ENCODE measurements at regions not wholly inside any gene's neighbourhood (a gene's known extent, or its start where the extent isn't known, plus 50 kb on each side); places are given as distances from the start of the nearest gene placed in this dataset.

DNA sequence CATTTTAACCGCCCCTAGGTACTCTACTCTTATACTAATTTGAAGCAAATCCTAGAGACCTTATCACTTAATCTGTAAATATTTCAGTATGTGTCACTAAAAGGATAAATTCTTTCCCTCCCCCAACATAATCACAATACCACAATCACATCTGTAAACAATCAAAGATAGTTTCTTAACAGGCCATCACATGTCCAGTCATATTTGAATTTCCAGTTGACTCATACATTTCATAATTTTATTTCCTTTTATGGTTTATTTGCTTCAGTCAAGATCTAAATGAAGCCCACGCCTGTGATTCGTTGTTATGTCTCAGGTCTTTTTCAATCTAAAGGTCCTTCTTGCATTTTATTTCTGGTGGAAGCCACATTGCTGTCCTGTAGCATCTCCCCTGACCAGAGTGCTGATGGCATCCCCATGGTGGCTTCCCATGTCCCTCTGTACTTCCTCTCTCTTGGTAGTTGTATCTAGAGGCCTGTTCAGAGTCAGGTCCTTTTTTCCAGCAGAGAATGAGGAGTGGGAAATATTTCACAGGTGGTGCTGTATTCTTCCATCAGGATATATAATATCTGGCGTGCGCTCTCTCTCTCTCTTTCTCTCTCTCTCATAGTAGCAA, 128.6 kb upstream of the SLC22A23 start:
- Histone ChIP-seq H3K36me3 (no peaks in the 10 kb centered on the region), H3K4me3 (no peak overlapping the region), H3K9me3 (peaks cover 0 to 10% (median 2%) of the 10 kb centered on the region in 4 donors), H3K27me3 (no peaks in the 10 kb centered on the region), H3K27ac (no peak overlapping the region), H3K4me1 (no peaks in the 10 kb centered on the region)
- DNase-seq = no peak
- WGBS, 2 donors = 69 to 73% methylated on average over 5 of the region's 5 CpGs
- ATAC-seq (ENCODE audit: low FRiP score in 2 of 2) = peak in 1 of 2 donors; percentile 51
- no peak for TF ChIP-seq POLR2AphosphoS5 (IDR thresholded peaks at IDR 0.05)
- no peak for TF ChIP-seq POLR2A (IDR thresholded peaks at IDR 0.05)
- TF ChIP-seq, protein P1, sequence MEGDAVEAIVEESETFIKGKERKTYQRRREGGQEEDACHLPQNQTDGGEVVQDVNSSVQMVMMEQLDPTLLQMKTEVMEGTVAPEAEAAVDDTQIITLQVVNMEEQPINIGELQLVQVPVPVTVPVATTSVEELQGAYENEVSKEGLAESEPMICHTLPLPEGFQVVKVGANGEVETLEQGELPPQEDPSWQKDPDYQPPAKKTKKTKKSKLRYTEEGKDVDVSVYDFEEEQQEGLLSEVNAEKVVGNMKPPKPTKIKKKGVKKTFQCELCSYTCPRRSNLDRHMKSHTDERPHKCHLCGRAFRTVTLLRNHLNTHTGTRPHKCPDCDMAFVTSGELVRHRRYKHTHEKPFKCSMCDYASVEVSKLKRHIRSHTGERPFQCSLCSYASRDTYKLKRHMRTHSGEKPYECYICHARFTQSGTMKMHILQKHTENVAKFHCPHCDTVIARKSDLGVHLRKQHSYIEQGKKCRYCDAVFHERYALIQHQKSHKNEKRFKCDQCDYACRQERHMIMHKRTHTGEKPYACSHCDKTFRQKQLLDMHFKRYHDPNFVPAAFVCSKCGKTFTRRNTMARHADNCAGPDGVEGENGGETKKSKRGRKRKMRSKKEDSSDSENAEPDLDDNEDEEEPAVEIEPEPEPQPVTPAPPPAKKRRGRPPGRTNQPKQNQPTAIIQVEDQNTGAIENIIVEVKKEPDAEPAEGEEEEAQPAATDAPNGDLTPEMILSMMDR (IDR thresholded peaks at IDR 0.05) = no peak
- TF ChIP-seq EP300 (IDR thresholded peaks at IDR 0.05) = no peak

DNA sequence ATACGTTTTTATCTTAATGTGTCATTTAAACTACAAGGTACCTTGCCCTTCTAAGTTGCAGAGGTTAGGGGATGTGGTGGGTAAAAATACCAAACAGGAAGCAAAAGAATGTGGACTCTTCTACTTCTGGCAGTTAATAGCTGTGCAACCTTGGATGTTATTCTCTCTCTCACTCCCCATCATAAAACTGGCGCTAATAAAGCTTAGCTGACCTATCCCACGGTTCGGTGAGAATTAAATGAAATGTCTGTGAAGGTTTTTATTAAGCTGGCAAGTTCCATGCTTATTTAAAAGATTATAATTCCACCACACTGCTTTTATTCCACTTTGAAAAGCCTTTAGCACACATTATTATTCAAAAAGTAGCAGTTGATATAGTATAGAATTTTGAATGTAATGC, 127.8 kb upstream of the SLC22A23 start:
- H3K27me3 ChIP-seq = no peaks in the 10 kb centered on the region
- no peaks in the 10 kb centered on the region for H3K36me3 ChIP-seq
- no peak overlapping the region for H3K4me3 ChIP-seq
- H3K27ac ChIP-seq = no peak overlapping the region
- peaks cover 0 to 10% (median 2%) of the 10 kb centered on the region in 4 donors for H3K9me3 ChIP-seq
- H3K4me1 ChIP-seq = no peaks in the 10 kb centered on the region
- whole genome bisulfite sequencing, 2 donors = 54 to 57% methylated on average over 4 of the region's 4 CpGs
- DNase-seq (no peak), ATAC-seq (ENCODE audit: low FRiP score in 2 of 2) (no peak)
- TF ChIP-seq EP300 (IDR thresholded peaks at IDR 0.05) = no peak
- TF ChIP-seq, protein P1 (IDR thresholded peaks at IDR 0.05) = no peak
- TF ChIP-seq POLR2A (IDR thresholded peaks at IDR 0.05) = no peak
- TF ChIP-seq POLR2AphosphoS5 (IDR thresholded peaks at IDR 0.05) = no peak

DNA sequence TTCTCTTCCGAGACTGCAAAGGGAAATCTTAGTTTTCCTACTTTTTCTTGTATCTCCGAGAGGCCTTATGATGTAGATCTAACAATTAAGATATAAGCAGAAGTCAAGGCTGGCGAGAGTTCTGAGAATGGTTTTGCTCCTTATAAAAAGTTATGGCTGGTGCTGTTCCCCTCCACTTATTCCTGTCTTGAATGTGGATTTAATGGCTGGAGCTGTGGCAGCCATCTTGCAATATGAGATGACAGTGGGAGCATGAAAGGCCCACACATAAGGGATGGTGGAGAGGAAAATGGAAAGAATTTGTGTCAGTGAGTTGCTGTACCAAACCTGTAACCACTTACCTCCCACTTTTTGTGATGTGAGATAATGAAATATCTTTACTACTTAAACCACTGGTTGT, 124.6 kb upstream of the SLC22A23 start:
- no peaks in the 10 kb centered on the region for H3K27me3 ChIP-seq
- no peaks in the 10 kb centered on the region for H3K36me3 ChIP-seq
- no peaks in the 10 kb centered on the region for H3K9me3 ChIP-seq
- H3K4me1 ChIP-seq = no peaks in the 10 kb centered on the region
- no peak overlapping the region for H3K4me3 ChIP-seq
- ATAC-seq (ENCODE audit: low FRiP score in 2 of 2) = no peak
- 94 to 95% methylated on average over 3 of the region's 3 CpGs for WGBS, 2 donors
- TF ChIP-seq POLR2A (IDR thresholded peaks at IDR 0.05) (no peak), EP300 (IDR thresholded peaks at IDR 0.05) (no peak), POLR2AphosphoS5 (IDR thresholded peaks at IDR 0.05) (no peak)
- TF ChIP-seq, protein P1 (IDR thresholded peaks at IDR 0.05) = no peak
- DNase-seq = no peak
- H3K27ac ChIP-seq = no peak overlapping the region

DNA sequence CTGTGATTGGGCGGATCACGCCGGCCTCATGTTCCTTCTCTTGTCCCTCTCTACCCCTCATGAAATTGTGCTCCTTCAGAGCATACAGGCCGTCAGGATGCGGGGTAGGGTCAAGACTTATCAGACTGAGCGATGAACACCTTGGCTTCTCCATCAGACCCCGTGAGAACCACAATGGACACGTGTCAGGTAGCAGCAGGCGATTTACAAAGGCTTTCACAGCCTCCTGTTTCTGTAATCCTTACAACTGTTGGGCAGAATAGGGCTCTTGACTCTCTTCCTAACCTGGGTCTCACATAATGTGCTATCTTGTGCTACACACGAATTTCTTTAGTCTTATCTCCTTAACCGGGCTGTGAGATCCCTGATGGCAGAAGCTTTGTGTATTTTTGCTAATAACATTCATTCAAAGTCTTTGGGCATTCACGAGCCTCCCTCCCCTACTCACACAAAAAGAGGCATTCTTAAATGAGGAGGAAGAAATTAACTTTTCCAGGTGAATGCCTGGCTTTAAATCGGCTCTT, 122.9 kb upstream of the SLC22A23 start:
- WGBS, 2 donors = 81 to 83% methylated on average over 13 of the region's 13 CpGs
- no peak overlapping the region for H3K4me3 ChIP-seq
- no peaks in the 10 kb centered on the region for H3K27me3 ChIP-seq

More for the DNA sequence above, 122.9 kb upstream of the SLC22A23 start:
- ATAC-seq (ENCODE audit: low FRiP score in 2 of 2) (no peak), DNase-seq (no peak)
- H3K4me1 ChIP-seq = no peaks in the 10 kb centered on the region
- no peak overlapping the region for H3K27ac ChIP-seq
- H3K9me3 ChIP-seq = no peaks in the 10 kb centered on the region
- no peaks in the 10 kb centered on the region for H3K36me3 ChIP-seq
- TF ChIP-seq EP300 (IDR thresholded peaks at IDR 0.05) (no peak), POLR2A (IDR thresholded peaks at IDR 0.05) (no peak), POLR2AphosphoS5 (IDR thresholded peaks at IDR 0.05) (no peak)
- TF ChIP-seq, protein P1 (IDR thresholded peaks at IDR 0.05) = no peak

Measured in upper lobe of left lung (tissue), 6 donors.